PC-9 (cell line): ENCODE measurements at regions not wholly inside any gene's neighbourhood (a gene's known extent, or its start where the extent isn't known, plus 50 kb on each side); places are given as distances from the start of the nearest gene placed in this dataset.

ENCODE experiments used
- BruUV-seq: library from RNA; stranded (reverse); fragments of 400-500 nt; replicated peaks from 2 replicates; lab custom pipeline; 2021; lab: Mats Ljungman, UMichigan
- CTCF ChIA-PET: fragments of 300-600 bp; sonication (Branson Sonifier 250); formaldehyde crosslinking; loops from one replicate; lab custom pipeline; 2022; ENCODE audit warnings: antibody characterized with exemption; lab: Charles Lee
- POLR2A ChIA-PET: fragments of 300-600 bp; sonication (Branson Sonifier 250); formaldehyde crosslinking; loops from one replicate; lab custom pipeline; 2022; ENCODE audit warnings: antibody characterized with exemption; ENCODE audit not compliant: unreplicated experiment; lab: Charles Lee
- DNase-seq, 2 experiments: peaks; one replicate each; pipeline versions ENCODE4 v3.0.0 to v3.0.0-alpha.2; 2015 to 2022; ENCODE audit warnings: mixed read lengths in 1 of 2
- H2AFZ ChIP-seq: fragments of 200-600 bp; sonication (generic); 2 replicates; pipeline ENCODE4 v1.8.1; 2017; ENCODE audit warnings: antibody characterized with exemption
- H3F3A ChIP-seq: fragments of 200-600 bp; sonication (generic); 2 replicates; pipeline ENCODE4 v1.8.1; 2017; ENCODE audit warnings: antibody characterized with exemption, mild to moderate bottlenecking, low read depth; ENCODE audit not compliant: insufficient read depth
- H3K27ac ChIP-seq: fragments of 200-600 bp; sonication (generic); 2 replicates; pipeline ENCODE4 v1.6.1; 2016; ENCODE audit warnings: mixed run types
- H3K27me3 ChIP-seq: fragments of 200-600 bp; sonication (generic); 2 replicates; pipeline ENCODE4 v1.6.1; 2016; ENCODE audit warnings: low read depth, mixed run types; ENCODE audit not compliant: insufficient read depth
- H3K36me3 ChIP-seq: fragments of 200-600 bp; sonication (generic); 2 replicates; pipeline ENCODE4 v1.6.1; 2016; ENCODE audit warnings: low read depth, mixed run types
- H3K4me1 ChIP-seq: fragments of 200-600 bp; sonication (generic); replicated peaks from 2 replicates; pipeline ENCODE4 v1.6.1; 2016; ENCODE audit warnings: mixed run types; ENCODE audit not compliant: insufficient read depth
- H3K4me2 ChIP-seq: fragments of 200-600 bp; sonication (generic); 2 replicates; pipeline ENCODE4 v1.6.1; 2017; ENCODE audit warnings: mixed run types
- H3K4me3 ChIP-seq: fragments of 200-600 bp; sonication (generic); 2 replicates; pipeline ENCODE4 v1.6.1; 2016; ENCODE audit warnings: mixed run types
- H3K79me2 ChIP-seq: fragments of 200-600 bp; sonication (generic); 2 replicates; pipeline ENCODE4 v1.6.1; 2017; ENCODE audit warnings: low read depth, mixed run types
- H3K9me2 ChIP-seq: fragments of 200-600 bp; sonication (generic); 2 replicates; pipeline ENCODE4 v1.8.1; 2017; ENCODE audit warnings: mild to moderate bottlenecking; ENCODE audit not compliant: insufficient read depth
- H3K9me3 ChIP-seq: fragments of 200-600 bp; sonication (generic); 2 replicates; pipeline ENCODE4 v1.8.1; 2016; ENCODE audit warnings: low read depth; ENCODE audit not compliant: insufficient read depth
- H4K20me1 ChIP-seq: fragments of 200-600 bp; sonication (generic); 2 replicates; pipeline ENCODE4 v1.8.1; 2017; ENCODE audit not compliant: insufficient read depth
- CTCF ChIP-seq: fragments of 200-600 bp; sonication (generic); conservative IDR thresholded peaks from 2 replicates; pipeline ENCODE4 v1.6.1; 2017; ENCODE audit warnings: mixed run types, antibody characterized with exemption, mild to moderate bottlenecking, moderate library complexity
- EZH2 ChIP-seq: fragments of 200-600 bp; sonication (generic); IDR thresholded peaks from 2 replicates; pipeline ENCODE4 v1.8.0; 2017; ENCODE audit warnings: antibody characterized with exemption, low read depth
- intact Hi-C: fragments of 100-400 bp; cut with micrococcal nuclease; formaldehyde crosslinking; loops from one replicate; pipeline ENCODE4 v1.10.0; 2022; ENCODE audit not compliant: unreplicated experiment

GRCh38 chr7:153934048-153934447, 118.2 kb upstream of the DPP6 start:
- H3K4me2 ChIP-seq = no peak overlapping the region
- no peak overlapping the region for H3K27ac ChIP-seq
- peaks cover 80% of the 10 kb centered on the region for H3K27me3 ChIP-seq
- intact Hi-C loops = no loop called here
- TF ChIP-seq CTCF (no peak), EZH2 (no peak)
- no peaks in the 10 kb centered on the region for H3K79me2 ChIP-seq
- no peak for DNase-seq
- BruUV-seq = no TSS peak
- H3K9me2 ChIP-seq = no peaks in the 10 kb centered on the region
- no peak overlapping the region for H2AFZ ChIP-seq
- H3K9me3 ChIP-seq = no peaks in the 10 kb centered on the region
- no peaks in the 10 kb centered on the region for H3F3A ChIP-seq
- no peaks in the 10 kb centered on the region for H3K36me3 ChIP-seq
- no peak overlapping the region for H3K4me3 ChIP-seq
- ChIA-PET POLR2A (no interaction called here), CTCF (no interaction called here)
- H3K4me1 ChIP-seq = no peaks in the 10 kb centered on the region
- H4K20me1 ChIP-seq = no peaks in the 10 kb centered on the region

GRCh38 chr7:153934629-153935028, 117.6 kb upstream of the DPP6 start:
- no peaks in the 10 kb centered on the region for H4K20me1 ChIP-seq
- H2AFZ ChIP-seq = no peak overlapping the region
- no peak overlapping the region for H3K4me3 ChIP-seq
- no peaks in the 10 kb centered on the region for H3K36me3 ChIP-seq
- POLR2A ChIA-PET = no interaction called here
- peaks cover 85% of the 10 kb centered on the region for H3K27me3 ChIP-seq
- DNase-seq = no peak
- no peaks in the 10 kb centered on the region for H3F3A ChIP-seq
- no peaks in the 10 kb centered on the region for H3K9me2 ChIP-seq
- BruUV-seq = no TSS peak
- no peaks in the 10 kb centered on the region for H3K4me1 ChIP-seq
- intact Hi-C loops = no loop called here
- no peak overlapping the region for H3K27ac ChIP-seq
- H3K79me2 ChIP-seq = no peaks in the 10 kb centered on the region
- no peak overlapping the region for H3K4me2 ChIP-seq
- CTCF ChIA-PET = no interaction called here
- no peaks in the 10 kb centered on the region for H3K9me3 ChIP-seq
- TF ChIP-seq CTCF (no peak), EZH2 (no peak)

GRCh38 chr7:153935095-153935494, 117.1 kb upstream of the DPP6 start:
- no peak overlapping the region for H2AFZ ChIP-seq
- no peak overlapping the region for H3K4me2 ChIP-seq
- H3F3A ChIP-seq = no peaks in the 10 kb centered on the region
- no TSS peak for BruUV-seq
- no peaks in the 10 kb centered on the region for H4K20me1 ChIP-seq
- TF ChIP-seq CTCF = no peak
- H3K27me3 ChIP-seq = peaks cover 89% of the 10 kb centered on the region
- intact Hi-C loops = no loop called here
- ChIA-PET POLR2A (no interaction called here), CTCF (no interaction called here)
- H3K36me3 ChIP-seq = no peaks in the 10 kb centered on the region
- H3K79me2 ChIP-seq = no peaks in the 10 kb centered on the region
- H3K4me3 ChIP-seq = no peak overlapping the region
- H3K9me2 ChIP-seq = no peaks in the 10 kb centered on the region
- H3K4me1 ChIP-seq = no peaks in the 10 kb centered on the region
- H3K27ac ChIP-seq = no peak overlapping the region
- H3K9me3 ChIP-seq = no peaks in the 10 kb centered on the region
- no peak for DNase-seq
